Posterior vena cava (tissue), 2 donors: ENCODE measurements at regions not wholly inside any gene's neighbourhood (a gene's known extent, or its start where the extent isn't known, plus 50 kb on each side); places are given as distances from the start of the nearest gene placed in this dataset.
"Not testable (repeated sequence)": the region's sequence is repeated elsewhere in the genome, so short reads cannot be mapped to it uniquely, and the experiment has no call there.

ENCODE experiments used
- DNase-seq: peaks from one replicate; pipeline ENCODE4 v3.0.0-alpha.2; 2020; ENCODE audit warnings: low spot score
- intact Hi-C, 2 donors: fragments of 100-400 bp; cut with DNase I; formaldehyde crosslinking; loops; one replicate each; pipeline versions ENCODE4 v1.14.1 to v1.14.2; 2022 to 2023
- donor health status: DM: yes; HTN: yes; CAD: no.
- donor health status: DM: yes; HTN: yes; CAD: no.

DNA sequence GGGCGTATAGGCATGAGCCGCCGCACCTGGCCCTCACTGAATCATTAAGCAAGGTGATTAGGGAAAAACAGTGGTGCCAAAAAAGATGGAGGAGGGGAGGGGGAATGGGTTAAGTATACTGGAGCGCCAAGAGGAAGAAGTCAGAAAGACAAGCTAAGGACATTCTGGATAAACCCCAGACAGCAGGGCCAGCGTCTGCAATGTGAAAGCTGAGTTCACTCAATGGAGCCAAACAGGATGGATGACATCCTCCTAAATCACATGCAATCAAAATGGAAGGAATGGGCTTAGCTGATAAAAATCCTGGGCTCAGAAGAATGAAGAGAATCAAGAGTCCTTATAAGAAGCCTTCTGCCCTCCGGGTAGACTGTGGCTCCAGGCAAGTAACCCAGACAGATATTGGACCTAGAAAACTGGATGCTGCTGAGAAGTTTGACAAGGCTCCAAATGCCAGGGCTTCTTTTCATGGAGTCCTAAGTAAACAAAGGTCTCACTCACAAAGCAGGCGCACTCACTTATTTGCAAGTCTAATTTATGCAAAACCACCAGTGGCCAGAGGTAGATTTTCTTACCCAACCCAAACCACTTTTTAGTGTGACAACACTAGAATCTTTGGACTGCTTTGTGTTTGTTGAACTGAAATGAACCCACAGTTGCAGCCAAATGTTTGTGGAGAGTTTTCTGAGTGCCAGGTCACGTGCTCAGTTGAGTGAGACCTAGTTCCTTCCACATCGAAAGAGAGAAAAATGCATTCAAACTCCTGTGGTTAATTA lies 519.1 kb upstream of the AUTS2 start:
- no peak for DNase-seq
- intact Hi-C loops, result no loop called here

DNA sequence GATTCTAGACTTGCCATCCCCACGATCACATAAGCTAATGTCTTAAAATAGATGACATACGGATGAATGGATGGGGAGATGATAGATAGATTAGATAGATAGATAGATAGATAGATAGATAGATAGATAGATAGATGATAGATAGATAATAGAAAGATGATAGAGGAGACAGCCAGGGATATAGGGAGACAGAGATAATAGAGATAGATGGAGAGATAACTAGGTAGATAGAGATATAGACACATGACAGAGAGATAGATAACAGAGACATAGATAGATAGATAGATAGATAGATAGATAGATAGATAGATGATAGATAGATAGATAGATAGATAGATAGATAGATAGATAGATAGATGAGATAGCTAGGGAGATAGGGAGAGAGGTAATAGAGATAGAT lies 511.0 kb upstream of the AUTS2 start:
- intact Hi-C loops, DNase-seq: not testable (repeated sequence)

DNA sequence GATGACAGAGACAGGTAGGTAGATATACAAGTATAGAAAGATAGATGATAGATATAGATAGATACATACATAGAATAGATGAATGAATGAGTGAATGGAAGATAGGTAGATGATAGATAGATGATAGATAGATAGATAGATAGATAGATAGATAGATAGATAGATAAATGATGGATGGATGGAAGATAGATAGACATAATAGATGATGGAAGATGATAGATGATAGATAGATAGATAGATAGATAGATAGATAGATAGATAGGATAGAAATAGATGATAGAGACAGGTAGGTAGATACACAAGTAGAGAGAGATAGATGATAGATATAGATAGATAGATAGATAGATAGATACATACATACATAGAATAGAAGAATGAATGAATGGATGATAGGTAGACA lies 510.1 kb upstream of the AUTS2 start:
- intact Hi-C loops, result no loop called here
- DNase-seq, result no peak

DNA sequence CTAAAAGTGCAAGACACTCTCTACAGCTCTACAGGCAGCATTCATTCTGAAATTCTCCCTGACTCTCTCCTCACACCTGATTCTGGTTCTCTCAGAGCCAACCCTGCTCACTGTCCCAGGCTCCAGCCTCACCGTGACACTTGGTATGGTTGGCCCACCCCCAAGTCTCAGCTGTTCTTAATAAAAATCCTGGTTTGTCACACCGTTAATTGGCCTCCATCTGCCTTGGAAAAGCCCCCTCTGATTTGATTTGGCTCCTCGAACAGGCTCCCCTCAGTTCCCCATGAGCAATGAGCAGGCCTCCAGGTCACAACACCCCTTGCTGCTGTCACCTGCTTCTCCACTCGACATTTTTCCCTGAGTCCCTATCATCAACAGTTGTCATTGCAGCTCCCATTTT lies 507.3 kb upstream of the AUTS2 start:
- no peak for DNase-seq
- intact Hi-C loops, result no loop called here

DNA sequence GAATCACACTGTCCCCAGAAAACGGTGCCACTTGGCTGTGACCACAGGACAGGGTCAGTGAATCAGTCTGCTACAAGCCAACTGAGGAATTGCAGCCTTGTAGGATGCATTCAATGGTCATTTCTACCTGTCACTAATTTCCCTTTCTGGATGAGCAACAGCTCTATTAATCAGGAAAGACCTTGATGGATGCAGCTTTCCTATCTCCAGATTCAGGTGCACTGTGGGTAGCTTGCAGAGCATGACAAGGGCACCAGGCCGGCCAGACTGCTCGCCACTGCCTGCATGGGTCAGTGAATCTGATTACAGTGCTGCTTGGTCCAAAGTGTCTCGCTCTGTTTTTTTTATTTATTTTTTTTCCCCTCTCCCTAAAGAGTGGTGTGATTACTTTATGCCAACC lies 506.8 kb upstream of the AUTS2 start:
- no peak for DNase-seq
- intact Hi-C loops, result no loop called here

DNA sequence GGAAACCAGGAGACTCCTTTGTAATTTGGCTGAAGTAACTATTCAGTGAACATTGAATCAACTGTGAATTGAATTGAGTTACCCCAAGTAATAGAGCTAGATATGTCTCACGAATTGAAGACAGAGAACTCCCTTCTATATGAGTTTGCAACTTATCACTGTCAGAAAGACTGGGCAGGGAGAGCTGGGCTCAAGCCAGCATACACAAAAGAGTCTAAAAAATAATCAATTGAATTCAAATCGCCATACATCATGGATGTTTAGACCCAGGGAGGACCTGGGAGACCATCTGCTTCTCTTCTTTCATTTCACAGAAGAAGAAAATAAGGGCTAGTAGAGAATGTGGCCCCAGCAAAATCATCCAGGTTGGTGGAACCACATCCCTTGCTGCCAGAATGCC lies 503.1 kb upstream of the AUTS2 start:
- DNase-seq, result no peak
- intact Hi-C loops, result no loop called here

DNA sequence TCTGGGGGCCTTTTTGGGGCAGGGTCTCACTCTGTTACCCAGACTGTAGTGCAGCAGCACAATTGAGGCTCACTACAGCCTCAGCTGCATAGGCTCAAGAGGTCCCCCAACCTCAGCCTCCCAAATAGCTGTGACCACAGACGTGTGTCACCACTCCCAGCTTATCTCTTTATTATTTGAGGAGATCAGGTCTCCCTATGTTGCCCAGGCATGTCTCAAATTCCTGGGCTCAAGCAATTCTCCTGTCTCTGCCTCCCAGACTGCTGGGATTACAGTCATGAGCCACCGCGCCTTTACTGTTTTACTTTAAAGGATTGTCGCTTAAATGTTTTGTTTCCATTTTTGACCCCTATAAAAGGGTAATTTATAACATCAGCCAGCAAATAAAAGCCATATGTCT lies 502.6 kb upstream of the AUTS2 start:
- intact Hi-C loops, result no loop called here
- no peak for DNase-seq

DNA sequence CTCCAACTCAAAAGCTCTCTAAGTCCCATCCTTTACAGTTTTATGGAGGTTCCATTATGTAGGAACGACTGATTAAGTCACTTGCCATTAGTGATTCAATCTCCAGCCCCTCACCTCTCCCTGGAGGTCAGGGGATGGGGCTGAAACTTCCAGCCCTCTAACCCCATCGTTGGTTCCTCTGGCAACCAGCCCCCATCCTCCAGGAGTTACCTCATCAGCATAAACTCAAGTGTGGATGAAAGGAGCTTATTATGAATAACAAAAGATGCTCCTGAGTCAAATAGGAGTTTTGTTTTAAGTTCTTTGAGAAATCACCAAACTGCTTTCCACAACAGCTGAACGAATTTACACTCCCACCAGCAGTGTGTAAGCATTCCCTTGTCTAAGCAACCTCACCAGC lies 494.3 kb upstream of the AUTS2 start:
- intact Hi-C loops, result no loop called here
- no peak for DNase-seq

DNA sequence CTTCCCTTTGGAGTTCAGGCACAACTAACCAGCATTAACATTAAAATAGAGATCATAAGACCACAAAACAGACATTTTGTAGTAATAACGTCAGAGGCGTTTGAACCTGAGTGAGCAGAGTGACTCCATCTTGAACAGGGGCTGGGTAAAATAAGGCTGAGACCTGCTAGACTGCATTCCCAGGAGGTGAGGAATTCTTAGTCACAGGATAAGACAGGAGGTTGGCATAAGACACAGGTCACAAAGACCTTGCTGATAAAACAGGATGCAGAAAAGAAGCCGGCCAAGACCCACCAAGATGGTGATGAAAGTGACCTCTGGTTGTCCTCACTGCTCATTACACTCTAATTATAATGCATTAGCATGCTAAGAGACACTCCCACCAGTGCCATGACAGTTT lies 493.2 kb upstream of the AUTS2 start:
- intact Hi-C loops, result no loop called here
- no peak for DNase-seq

DNA sequence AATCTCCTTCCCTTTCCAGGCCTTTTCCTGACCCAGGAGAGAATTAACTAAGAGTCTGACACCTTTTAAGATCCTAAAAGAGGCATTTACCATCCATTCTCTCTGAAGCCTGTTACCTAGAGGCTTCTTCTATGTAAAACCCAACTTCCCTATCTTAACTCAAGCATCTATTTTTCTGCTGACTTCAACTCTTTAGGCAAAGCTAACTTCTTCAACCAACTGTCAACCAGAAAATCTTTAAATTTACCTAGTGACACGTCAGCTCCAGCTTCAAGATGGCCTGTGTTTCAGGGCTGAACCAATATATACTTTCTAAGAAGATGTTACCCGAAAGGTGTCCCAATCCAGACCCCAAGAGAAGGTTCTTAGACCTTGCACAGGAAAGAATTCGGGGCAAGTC lies 492.3 kb upstream of the AUTS2 start:
- DNase-seq, result no peak
- intact Hi-C loops, result no loop called here

DNA sequence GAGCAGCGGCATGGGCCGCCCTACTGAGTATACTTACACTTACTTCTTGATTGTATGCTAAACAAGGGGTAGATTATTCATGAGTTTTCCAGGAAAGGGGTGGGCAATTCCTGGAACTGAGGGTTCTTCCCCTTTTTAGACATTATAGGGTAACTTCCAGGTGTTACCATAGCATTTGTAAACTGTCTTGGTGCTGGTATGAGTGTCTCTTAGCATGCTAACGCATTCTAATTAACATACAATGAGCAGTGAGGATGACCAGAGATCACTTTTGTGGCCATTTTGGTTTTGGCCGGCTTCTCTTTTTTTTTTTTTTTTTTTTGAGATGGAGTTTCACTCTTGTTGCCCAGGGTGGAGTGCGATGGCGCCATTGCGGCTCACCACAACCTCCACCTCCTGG lies 491.8 kb upstream of the AUTS2 start:
- intact Hi-C loops, DNase-seq: not testable (repeated sequence)

DNA sequence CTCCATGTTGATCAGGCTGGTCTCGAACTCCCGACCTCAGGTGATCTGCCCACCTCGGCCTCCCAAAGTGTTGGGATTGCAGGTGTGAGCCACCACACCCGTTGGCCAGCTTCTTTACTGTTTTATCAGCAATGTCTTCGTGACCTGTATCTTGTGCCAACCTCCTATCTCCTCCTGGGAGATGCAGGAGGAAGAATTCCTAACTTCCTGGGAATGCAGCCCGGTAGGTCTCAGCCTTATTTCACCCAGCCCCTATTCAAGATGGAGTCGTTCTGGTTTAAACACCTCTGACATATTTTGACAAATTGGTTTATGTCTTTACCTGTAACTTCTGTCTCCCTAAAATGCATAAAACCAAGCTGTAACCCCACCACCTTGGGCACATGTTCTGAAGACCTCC lies 491.3 kb upstream of the AUTS2 start:
- intact Hi-C loops, result not testable (repeated sequence)

DNA sequence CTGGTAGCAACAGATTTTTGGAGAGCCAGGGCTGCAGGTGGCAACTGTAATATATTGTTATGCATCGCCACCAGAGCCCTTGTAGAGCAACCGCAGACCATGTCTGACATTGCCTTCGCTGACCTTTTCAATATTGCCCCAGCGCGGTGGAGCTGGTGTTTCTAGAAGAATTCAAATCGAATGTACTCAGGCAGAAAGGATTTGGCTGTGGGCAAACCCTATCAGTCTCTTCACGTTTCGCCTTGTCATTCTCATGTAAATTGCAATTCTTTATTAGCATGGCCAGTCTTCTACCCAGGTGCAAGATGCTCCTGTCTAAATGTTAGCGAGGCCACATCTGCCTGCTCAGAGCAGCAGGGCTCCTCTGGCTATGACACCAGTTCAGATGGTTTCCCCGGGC lies 490.2 kb upstream of the AUTS2 start:
- intact Hi-C loops, result no loop called here
- no peak for DNase-seq

More for the DNA sequence above, 491.3 kb upstream of the AUTS2 start:
- DNase-seq, result not testable (repeated sequence)

DNA sequence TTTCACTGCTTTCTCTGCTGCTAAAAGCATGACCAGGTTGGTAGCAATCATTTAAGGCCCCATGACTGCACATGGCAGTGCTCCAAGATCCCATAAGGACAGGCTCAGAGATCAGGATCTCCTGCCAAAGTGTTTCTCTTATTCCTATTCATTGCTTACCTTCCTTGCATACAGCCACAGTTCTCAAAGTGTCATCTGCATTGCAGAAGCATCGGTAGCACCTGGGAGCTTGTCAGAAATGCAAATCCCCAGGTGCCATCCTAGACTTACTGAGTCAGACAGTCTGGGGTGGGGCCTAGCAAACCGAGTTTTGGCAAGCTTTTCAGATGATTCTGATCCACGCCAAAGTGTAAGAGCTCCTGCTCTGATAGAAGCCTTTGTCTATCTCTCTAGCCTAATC lies 489.0 kb upstream of the AUTS2 start:
- DNase-seq, result no peak
- intact Hi-C loops, result no loop called here

DNA sequence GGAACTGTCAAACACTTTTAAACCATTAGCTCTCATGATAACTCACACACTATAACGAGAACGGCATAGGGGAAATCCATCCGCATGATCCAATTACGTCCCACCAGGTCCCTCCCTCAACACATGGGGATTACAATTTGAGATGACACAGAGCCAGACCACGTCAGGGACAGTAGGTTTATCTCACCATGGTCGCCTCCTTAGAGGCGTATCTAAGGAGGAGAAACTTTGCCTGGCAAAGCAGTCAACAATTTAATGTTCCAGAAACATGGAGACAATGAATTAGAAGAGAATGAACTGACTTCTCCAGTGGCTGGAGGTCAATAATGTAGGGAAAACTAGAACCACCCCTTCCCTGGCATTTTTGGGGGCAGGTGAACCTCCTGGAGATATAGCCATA lies 488.4 kb upstream of the AUTS2 start:
- DNase-seq, result no peak
- intact Hi-C loops, result no loop called here

DNA sequence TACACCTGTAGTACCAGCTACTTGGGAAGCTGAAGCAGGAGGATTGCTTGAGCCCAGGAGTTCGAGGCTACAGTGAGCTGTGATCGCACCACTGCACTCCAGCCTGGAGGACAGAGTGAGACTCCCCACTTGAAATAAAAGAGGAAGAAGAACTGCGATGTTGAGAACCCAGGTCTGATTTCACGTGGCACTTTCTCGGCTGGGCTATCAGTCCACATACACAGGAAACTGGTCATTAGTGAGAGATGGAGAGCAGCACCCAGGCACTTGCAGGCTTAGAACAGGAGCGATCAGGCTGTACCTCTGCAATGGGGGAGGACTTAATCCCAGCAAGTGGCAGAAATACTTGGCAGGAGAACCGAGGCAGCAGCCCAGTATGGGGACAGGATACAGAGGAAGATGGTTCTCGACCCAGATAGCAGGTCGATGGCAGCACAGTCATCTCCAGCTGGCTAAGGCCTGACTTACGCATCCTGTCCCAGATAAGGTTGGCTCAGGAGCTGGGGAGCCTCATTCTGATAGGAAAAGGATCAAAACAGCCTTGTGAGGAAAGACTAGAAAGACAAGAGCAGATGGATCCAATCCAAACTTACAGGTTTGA lies 487.7 kb upstream of the AUTS2 start:
- DNase-seq, result no peak
- intact Hi-C loops, result loop anchor here in 1 of 2 donors (1.0 kb wide), 1 partner anchor 44 kb away; no protein-coding TSS in a partner anchor

DNA sequence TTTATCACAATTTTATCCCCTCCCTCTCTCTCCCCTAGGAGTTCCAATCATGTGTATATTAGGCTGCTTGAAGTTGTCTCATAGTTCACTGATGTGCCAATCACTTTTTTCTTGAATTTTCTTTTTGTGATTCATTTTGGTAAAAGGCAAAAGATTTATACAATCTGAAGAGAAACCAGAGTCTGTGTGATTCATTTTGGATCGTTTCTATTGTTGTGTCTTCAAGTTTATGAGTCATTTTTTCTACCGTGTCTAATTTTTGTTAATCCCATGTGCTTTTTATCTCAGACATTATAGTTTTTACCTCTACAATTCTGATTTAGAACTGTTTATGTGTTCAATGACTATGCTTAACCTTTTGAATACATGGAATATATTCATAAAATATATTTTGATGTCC lies 483.9 kb upstream of the AUTS2 start:
- DNase-seq, result no peak
- intact Hi-C loops, result no loop called here

DNA sequence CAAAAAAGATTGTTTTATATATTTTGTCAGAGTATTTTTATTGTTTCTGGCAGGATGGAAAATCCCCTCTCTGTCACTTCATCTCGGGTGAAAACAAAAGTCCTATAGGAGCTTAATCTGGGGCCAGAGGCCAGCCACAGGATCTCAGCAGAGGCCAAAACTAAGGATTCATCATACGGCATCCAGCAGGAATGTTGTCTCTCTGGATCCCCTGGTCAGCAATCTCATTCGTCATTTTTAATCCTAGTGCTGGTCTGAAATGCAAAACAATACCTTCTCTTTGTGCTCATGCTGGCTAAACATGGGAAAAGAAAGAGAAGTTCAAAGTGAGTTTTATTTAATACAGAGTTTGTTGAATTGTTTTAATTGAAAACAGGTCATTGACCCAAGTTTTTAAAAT lies 482.5 kb upstream of the AUTS2 start:
- DNase-seq, result no peak
- intact Hi-C loops, result no loop called here

DNA sequence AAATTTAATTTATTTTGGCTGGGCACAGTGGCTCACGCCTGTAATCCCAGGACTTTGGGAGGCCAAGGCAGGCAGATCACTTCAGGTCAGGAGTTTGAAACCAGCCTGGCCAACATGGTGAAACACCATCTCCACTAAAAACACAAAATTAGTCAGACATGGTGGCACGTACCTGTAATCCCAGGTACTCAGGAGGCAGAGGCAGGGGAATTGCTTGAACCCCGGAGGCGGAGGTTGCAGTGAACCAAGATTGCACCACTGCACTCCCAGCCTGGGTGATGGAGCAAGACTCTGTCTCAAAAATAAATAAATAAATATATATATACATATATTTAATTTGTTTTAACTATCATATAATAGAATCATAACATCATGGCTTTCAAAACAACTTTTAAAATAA lies 482.1 kb upstream of the AUTS2 start:
- intact Hi-C loops, DNase-seq: not testable (repeated sequence)

DNA sequence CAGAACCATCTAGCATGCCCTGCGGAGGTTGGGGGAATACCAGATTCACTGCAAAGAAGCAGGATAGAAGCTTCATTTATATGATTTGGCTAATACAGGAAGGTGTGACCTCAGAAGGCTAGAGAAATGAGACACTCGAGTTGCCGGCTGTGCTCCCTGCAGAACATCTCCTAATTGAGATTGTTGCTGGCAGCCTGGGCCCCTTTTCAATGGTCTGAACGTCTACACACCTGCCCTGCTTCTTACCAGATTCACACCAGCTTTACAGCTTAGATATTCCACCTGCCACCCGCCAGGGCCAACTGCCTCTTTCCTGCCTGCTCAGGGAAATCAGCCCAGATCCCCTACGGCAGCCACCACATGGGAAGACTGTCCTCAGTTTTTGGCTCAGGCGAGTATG lies 475.3 kb upstream of the AUTS2 start:
- DNase-seq, result no peak
- intact Hi-C loops, result loop anchor here in 1 of 2 donors (5.0 kb wide), 1 partner anchor 1686 kb away; no protein-coding TSS in a partner anchor

DNA sequence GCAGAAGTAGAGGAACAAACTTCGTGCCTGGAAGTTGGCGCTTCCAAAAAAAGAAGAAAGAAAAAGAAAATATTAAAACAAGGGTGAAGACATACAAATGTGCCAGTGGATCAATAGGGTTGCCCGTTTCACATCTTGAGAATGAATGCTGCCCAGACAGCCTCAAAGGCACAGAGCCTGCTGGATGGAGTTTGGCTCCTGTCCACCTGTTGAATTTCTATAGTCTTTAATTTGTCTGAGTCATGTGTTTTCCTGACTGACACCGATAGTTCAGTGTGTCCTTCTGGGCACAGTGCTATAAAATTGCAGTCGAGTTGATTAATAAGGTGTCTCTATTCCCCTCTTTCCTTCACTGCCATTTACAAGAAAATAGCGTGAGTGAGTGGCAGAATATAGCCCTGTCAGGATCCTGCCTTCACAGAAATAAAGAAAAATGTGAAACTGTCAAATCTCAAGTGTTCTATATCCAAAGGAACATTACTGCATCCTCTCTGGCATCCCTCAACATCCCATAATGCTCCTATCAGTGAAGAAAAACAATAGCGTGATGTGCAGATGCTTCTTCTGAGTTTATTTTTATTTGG lies 471.3 kb upstream of the AUTS2 start:
- intact Hi-C loops, result no loop called here
- DNase-seq, result no peak
